Calu3 (cell line): ENCODE measurements at regions not wholly inside any gene's neighbourhood (a gene's known extent, or its start where the extent isn't known, plus 50 kb on each side); places are given as distances from the start of the nearest gene placed in this dataset.

Source experiments
- BruUV-seq: library from RNA; stranded (reverse); fragments of 400-500 nt; replicated peaks from 2 replicates; lab custom pipeline; 2021; lab: Mats Ljungman, UMichigan
- CTCF ChIA-PET: fragments of 300-600 bp; sonication (Branson Sonifier 250); formaldehyde crosslinking; loops from one replicate; lab custom pipeline; 2022; ENCODE audit warnings: antibody characterized with exemption; lab: Charles Lee
- DNase-seq: peaks from one replicate; pipeline ENCODE4 v3.0.0; 2022
- H3K27ac Mint-ChIP-seq: one replicate; pipeline ENCODE4 v1.8.0; 2022; ENCODE audit warnings: mixed read lengths; ENCODE audit not compliant: unreplicated experiment
- H3K27me3 Mint-ChIP-seq: one replicate; pipeline ENCODE4 v1.8.0; 2022; ENCODE audit warnings: mixed read lengths; ENCODE audit not compliant: unreplicated experiment
- H3K36me3 Mint-ChIP-seq: one replicate; pipeline ENCODE4 v1.8.0; 2022; ENCODE audit warnings: mild to moderate bottlenecking, moderate library complexity, mixed read lengths; ENCODE audit not compliant: insufficient read depth, unreplicated experiment
- H3K4me1 Mint-ChIP-seq: one replicate; pipeline ENCODE4 v1.8.0; 2022; ENCODE audit warnings: mild to moderate bottlenecking, low read depth, mixed read lengths; ENCODE audit not compliant: unreplicated experiment
- H3K4me3 Mint-ChIP-seq: one replicate; pipeline ENCODE4 v1.8.0; 2022; ENCODE audit warnings: mild to moderate bottlenecking, low read depth, moderate library complexity, mixed read lengths; ENCODE audit not compliant: unreplicated experiment
- H3K9me3 Mint-ChIP-seq: one replicate; pipeline ENCODE4 v1.8.0; 2022; ENCODE audit warnings: low read depth, mixed read lengths; ENCODE audit not compliant: unreplicated experiment
- intact Hi-C: fragments of 100-400 bp; cut with micrococcal nuclease; formaldehyde crosslinking; loops from one replicate; pipeline ENCODE4 v1.10.0; 2022; ENCODE audit not compliant: unreplicated experiment
- TF ChIP-seq, protein P1 (sequence below): fragments of 200-600 bp; IDR thresholded peaks from one replicate; pipeline ENCODE4 v1.8.0; 2022; ENCODE audit warnings: antibody characterized with exemption; ENCODE audit not compliant: unreplicated experiment

DNA sequence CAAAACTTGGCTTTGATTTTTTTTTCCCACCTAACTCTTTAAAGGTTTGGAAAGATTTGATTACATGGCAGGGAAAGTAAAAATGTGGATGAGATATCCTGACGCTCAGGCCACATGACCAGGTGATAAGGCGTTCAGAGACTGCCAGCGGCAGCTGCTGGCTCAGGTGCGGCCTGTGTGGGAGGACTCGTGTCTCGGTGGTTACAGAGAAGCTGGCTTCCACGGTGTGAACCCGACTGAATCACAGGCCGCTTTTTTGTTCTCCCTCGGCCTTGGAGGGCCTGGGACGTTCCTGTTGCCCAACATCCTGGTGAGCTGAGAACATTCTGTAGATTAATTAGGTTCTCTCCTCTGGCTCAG, 124.2 kb upstream of the ZNF516 start:
- CTCF ChIA-PET: no interaction called here
- intact Hi-C loops: no loop called here

DNA sequence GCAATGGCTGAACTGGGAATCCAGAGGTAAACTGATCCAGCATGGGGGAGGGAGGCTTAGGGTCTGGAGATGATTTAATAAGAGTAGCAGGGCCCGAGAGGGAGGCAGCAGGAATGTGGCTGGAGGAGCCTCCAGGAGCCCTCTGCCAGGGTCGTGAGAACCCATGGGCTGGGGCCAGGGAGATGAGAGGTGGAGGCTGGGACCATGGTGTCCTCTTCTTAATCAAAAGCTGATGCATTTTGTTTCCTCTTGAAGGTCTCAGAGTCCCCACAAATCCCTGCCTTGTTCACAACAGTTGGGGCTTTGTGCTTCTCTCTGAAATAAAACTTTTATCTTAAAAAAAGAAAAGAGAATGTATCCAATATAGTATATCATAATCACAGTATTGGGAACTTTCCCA, 123.7 kb upstream of the ZNF516 start:
- BruUV-seq: no TSS peak
- DNase-seq: no peak
- no peaks in the 10 kb centered on the region for H3K36me3 Mint-ChIP-seq
- CTCF ChIA-PET: no interaction called here
- no peak overlapping the region for H3K27ac Mint-ChIP-seq
- H3K9me3 Mint-ChIP-seq: no peaks in the 10 kb centered on the region
- H3K4me1 Mint-ChIP-seq: peaks cover 14% of the 10 kb centered on the region
- TF ChIP-seq, protein P1, sequence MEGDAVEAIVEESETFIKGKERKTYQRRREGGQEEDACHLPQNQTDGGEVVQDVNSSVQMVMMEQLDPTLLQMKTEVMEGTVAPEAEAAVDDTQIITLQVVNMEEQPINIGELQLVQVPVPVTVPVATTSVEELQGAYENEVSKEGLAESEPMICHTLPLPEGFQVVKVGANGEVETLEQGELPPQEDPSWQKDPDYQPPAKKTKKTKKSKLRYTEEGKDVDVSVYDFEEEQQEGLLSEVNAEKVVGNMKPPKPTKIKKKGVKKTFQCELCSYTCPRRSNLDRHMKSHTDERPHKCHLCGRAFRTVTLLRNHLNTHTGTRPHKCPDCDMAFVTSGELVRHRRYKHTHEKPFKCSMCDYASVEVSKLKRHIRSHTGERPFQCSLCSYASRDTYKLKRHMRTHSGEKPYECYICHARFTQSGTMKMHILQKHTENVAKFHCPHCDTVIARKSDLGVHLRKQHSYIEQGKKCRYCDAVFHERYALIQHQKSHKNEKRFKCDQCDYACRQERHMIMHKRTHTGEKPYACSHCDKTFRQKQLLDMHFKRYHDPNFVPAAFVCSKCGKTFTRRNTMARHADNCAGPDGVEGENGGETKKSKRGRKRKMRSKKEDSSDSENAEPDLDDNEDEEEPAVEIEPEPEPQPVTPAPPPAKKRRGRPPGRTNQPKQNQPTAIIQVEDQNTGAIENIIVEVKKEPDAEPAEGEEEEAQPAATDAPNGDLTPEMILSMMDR: no peak
- peaks cover 30% of the 10 kb centered on the region for H3K27me3 Mint-ChIP-seq
- no peak overlapping the region for H3K4me3 Mint-ChIP-seq
- intact Hi-C loops: no loop called here

More for the DNA sequence above, 124.2 kb upstream of the ZNF516 start:
- H3K4me3 Mint-ChIP-seq: no peak overlapping the region
- no peak for DNase-seq
- no peaks in the 10 kb centered on the region for H3K9me3 Mint-ChIP-seq
- TF ChIP-seq, protein P1: no peak
- H3K4me1 Mint-ChIP-seq: peaks cover 14% of the 10 kb centered on the region
- H3K27ac Mint-ChIP-seq: no peak overlapping the region
- no peaks in the 10 kb centered on the region for H3K36me3 Mint-ChIP-seq
- H3K27me3 Mint-ChIP-seq: peaks cover 25% of the 10 kb centered on the region
- no TSS peak for BruUV-seq

DNA sequence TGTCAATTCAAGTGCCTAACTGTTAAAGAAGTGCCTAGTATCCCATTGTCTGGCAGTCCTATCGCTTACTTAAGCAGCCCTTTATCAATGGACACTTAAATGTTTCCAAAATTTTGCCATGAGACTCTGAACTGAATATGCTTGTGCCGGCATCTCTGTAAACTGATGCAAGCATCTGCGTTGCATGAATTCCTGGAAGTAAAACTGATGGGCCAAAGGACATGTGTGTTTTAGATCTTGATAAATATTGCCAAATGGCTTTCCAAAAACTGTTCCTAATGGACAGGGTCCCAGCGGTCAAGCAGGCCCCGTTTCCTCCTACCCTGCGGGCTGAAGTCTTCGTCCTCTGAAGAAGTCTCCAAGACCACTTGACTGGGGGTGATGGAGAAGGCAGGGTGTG, 121.3 kb upstream of the ZNF516 start:
- intact Hi-C loops: no loop called here
- BruUV-seq: no TSS peak
- H3K9me3 Mint-ChIP-seq: no peaks in the 10 kb centered on the region
- H3K27ac Mint-ChIP-seq: no peak overlapping the region
- no peak overlapping the region for H3K4me3 Mint-ChIP-seq
- H3K27me3 Mint-ChIP-seq: peaks cover 36% of the 10 kb centered on the region
- H3K36me3 Mint-ChIP-seq: no peaks in the 10 kb centered on the region
- CTCF ChIA-PET: no interaction called here
- peaks cover 9% of the 10 kb centered on the region for H3K4me1 Mint-ChIP-seq
- no peak for DNase-seq
- TF ChIP-seq, protein P1: no peak

DNA sequence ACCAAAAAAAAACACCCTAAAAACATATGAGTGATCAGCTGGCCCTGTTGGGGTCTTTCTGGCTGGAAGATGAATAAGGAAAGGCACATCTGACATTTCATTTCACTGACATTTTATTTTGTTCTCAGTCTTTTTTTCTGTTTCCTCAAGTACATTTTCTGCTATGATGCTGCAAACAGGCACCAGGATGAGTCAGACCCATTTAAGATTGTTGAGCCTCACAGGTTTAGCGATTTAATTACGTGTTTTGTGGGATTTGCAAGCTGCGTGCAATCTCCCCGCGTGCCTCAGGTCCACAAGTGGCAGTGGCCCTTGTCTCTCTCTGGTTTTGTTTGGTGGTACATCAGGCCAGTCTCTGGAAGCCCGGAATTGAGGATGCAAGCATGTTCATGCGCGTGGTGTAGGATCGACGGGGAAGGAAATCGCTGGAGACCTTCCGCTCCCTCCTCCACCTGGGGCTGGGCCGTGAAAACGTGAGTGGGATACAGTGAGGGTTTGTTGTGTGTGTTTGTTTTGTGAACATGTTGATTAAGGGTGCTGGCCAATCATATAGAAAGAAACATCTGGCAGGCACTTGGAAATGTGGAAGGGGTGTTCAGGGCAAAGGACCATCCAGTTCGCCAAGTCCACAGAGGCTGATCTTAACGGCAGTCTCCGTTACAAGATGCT, 120.2 kb upstream of the ZNF516 start:
- Mint-ChIP-seq H3K27me3 (peaks cover 36% of the 10 kb centered on the region), H3K27ac (no peak overlapping the region), H3K4me3 (no peak overlapping the region), H3K4me1 (no peaks in the 10 kb centered on the region), H3K36me3 (no peaks in the 10 kb centered on the region), H3K9me3 (no peaks in the 10 kb centered on the region)
- DNase-seq: no peak
- intact Hi-C loops: no loop called here
- CTCF ChIA-PET: no interaction called here
- TF ChIP-seq, protein P1: no peak
- BruUV-seq: no TSS peak
